ENCODE measurements at regions not wholly inside any gene's neighbourhood (a gene's known extent, or its start where the extent isn't known, plus 50 kb on each side); places are given as distances from the start of the nearest gene placed in this dataset.

DNA sequence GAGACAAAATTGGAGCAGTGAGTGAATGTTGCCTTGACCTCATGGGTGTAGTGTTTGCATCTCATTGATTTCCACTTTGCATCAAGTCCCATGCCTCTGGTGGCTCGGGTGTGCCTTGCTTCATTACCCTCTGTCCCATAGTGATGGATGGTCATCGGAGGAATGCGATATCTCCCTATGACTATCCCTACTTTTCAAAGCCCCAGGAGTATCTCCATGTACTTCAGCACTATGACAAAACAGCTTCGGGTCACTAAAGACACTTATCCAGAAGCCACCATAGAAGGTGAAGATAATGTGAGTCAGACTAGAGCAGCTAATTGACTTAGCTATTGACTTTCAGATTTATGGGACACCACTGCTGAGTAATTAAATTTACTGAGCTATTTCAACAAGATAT is 355.1 kb upstream of the CCDC196 start:
- DNase-seq = no peak

DNA sequence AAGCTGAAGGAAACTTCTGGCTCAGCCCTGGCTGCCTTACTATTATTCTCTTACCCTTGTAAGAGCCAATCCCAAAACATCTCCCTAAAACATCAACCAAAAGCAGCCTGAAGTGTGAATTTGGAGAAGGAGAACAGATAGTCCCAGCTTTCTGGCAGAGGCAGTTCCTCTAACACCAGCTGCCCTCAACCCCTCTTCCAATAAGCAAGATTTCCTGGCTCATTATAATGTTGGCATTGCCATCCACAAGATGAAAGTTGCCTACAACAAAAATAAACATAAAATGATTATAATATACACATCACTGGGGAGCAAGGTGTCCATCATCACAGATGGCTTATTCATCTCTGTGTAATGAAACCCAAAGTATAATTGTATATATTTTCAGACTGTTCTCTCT is 352.5 kb upstream of the CCDC196 start:
- DNase-seq = no peak

DNA sequence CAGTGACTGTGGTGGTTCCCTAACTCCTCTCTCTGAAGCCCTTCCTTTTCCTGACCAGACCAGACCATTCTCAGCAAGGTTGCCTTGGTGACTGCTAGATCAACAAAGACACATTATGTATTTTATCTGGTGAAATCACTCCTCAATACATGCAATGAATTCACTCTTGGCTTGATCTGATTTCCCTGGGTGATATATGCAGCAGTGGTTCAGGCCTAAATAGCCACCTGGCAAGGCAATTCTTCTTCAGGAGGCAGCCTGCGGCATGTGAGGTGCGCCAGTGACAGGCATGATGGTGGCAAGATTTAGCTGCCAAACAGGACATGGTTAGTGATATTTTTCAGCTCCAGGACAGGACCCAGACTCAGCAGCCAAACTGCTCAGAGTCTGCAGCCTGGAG is 350.3 kb upstream of the CCDC196 start:
- no peak for DNase-seq

DNA sequence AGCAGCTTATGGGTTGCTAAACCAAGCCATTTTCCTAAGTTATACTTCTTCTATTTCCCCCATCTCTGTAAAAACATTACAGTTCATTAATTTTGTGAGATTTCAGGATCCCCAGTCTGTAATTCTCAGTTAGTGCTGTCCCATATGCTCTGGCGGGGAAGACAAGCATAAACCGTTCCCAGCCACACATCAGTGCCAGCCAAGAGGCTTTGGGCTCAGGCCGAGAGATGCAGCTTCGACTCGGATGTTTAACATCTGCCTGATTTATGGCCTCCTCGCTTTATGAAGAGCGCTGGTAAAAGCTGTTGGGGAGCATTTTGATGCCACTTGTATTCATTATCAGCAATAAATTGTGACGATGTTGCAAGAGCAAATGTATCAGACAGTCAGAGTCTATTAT is 349.1 kb upstream of the CCDC196 start:
- DNase-seq = no peak

DNA sequence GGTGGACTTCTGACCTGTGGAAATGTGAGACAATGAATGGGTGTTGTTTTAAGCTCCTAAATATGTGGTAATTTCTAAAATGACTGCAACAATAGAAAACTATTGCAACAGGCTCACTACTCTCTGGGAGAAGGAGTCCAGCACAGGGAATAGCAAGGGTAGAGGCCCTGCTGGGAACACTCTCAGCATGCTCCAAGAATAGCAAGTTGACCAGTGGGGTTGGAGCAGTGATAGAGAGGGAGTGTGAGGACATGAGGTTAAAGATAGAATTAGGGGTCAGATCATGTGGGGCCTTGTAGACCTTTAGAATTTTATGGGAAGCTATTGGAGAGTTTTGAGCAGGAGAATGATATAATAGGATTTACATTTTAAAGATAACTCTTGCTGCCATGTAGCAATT is 346.7 kb upstream of the CCDC196 start:
- no peak for DNase-seq

DNA sequence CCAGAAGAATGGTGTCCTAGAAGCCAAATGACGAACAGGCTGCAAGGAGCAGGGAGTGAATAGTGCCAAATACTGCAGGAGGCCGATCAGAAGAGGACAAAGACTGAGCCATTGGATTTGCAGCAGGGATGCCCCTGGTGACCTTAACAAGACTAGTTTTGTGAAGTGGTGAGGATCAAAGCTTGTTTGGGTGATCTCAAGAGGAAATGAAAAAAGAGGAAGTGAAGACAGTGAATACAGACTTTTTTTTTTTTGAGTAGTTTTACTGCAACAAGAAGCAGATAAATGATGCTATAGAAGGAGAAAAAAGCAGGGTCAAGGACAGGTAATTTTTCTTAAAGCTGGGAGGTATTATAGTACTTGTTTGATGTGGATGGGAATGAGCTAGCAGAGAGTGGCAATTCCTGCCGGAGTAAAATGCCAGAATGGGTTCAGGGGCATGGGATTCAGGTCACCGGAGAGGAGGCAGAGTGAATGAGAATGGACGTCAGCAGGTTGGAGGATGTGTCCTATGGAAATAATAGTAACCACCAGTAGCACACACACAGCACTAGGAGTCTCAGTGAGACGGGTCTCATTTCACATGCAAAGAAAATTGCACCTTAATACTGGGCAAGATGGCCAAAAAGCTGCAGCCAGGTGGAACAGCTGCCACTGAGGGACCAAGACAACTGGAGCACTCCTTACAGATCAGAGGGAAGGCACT is 345.8 kb upstream of the CCDC196 start:
- DNase-seq = no peak

DNA sequence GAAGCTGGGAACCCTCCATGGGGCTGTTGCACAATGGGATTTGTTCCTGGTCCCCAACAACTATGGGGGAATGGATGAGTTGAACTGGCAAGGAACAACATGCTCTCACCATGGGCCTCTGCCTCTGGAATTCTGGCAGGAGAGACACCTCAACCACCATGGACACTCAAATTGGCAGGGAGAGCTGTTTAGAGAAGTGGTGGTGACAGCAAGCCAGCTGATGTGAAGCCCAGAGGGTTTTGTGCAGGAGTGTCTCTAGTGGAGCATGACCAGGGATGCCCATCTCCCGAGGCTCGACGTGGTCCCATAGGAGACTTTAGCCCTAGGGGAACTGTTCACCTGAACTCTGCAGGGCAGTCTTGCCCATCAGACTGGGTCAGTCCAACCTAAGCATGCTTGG is 345.2 kb upstream of the CCDC196 start:
- DNase-seq = no peak

DNA sequence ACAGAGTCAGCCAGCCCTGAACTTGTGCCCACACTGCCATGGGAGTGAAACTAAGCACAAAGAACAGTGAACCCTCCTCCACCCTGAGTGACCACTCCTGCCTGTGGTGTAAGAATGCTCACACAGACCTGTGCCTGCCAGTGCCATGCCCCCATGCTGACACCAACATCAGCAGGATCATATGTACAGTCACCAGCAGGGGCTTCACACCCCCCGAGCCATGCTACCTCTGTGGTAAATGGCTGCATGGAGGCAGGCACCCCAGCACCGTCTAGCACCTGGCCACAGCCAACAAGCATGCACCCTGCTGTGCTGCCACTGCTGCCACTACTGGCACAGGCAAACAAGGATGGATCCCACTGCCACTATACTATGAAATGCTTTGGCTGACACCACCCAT is 344.4 kb upstream of the CCDC196 start:
- DNase-seq = no peak

DNA sequence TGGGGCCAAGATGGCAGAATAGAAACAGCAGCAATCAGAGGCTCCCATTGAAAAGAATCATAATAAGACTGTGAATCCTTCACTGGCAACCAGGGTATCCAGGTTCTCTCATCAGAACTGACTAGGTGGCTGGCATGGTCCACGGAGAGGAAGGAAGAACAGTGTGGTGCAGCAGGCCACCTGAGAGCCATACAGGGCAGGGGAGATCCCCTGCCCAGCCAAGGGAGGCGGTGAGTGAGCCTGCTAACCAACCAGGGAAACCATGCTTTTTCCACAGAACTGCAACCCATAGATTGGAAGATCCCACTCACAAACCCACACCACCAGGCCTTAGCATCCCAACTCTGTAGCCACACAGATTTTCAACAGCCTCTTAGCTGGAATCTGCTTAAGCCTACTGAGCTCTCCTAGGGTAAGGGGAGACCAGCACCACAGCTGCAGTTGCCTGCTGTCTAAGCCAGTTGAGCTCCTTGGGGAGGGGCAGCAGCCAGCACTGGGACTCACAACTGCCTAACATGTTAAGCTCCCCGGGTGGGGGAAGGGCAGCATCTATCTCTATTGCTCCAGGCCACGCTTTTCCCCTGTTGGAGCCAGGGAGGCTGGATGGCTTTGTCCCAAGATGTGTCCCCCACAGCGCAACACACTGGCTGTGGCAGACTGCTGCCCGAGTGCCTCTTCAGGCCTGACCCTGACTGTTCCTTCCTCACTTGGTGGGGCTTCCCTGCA is 342.6 kb upstream of the CCDC196 start:
- DNase-seq = no peak

DNA sequence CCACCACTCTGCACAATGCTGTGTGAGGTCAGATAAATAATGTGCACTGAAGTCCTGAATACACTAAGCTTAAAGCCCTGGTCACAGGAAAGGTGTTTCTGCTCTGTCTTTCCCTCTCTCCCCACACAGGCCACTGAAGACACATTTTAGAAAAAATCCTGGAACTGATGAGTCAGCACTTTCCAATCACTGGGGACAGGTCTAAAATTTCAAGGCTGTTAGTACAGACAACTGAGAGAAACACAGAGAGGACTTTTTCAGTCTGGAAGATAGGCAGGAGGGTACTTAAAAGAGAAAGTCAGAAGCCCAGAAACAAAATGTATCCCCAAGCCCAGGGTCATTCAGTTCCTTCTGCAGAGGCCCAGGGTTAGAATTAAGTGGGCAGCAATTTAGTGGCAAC is 333.9 kb upstream of the CCDC196 start:
- no peak for DNase-seq

DNA sequence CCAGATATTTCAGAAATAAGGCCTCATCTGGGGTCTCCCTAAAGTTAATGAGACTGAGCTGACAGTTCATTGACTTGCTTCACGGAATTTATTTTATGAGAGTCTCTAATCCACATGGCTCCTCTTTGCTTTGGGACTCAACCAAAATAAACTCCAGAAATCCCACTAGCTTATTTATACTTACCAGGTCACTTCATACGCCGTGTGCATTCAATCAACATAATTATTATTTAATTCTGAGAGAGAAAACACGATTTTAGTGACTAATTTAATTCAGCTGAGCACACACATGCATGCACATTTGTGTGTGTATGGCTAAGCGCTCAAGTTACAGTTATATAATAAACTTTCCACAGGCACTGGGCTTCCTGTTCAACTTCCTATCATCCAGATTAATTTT is 333.4 kb upstream of the CCDC196 start:
- DNase-seq = no peak

DNA sequence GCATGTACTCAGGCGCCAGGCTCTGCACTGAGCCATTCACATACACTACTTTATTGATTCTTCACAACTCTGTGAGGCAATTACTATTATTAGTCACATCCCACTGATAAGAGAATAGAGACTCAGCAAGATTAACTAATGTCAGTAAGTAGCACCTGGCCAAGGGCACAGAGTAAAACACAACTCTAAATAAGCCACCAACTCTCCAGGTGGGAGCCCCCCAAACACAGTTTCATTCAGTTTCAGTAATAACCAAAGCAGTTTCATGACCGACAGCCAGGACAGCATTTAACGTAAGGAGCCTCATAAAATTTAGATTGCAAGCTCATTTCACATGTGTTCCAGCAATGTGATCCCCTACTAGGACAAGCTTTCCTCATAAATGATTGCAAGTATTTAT is 323.1 kb upstream of the CCDC196 start:
- DNase-seq = no peak

DNA sequence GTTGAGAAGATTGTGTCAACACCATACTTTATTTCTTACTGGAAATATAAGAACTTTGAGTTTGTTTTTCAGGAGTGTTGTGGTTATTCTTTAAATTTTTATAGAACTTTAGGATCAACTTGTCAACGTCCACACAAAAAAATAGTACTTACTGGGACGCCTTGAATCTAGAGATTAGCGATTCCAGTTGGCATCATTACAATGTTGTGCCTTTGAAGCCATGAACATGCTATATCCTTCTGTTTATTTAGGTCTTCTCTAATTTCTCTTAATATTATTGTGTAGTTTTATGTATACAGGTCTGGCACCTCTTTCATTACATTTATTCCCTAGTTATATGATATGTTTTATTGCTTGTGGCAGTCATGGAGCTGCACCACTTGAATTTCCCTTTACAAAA is 320.8 kb upstream of the CCDC196 start:
- DNase-seq = no peak

DNA sequence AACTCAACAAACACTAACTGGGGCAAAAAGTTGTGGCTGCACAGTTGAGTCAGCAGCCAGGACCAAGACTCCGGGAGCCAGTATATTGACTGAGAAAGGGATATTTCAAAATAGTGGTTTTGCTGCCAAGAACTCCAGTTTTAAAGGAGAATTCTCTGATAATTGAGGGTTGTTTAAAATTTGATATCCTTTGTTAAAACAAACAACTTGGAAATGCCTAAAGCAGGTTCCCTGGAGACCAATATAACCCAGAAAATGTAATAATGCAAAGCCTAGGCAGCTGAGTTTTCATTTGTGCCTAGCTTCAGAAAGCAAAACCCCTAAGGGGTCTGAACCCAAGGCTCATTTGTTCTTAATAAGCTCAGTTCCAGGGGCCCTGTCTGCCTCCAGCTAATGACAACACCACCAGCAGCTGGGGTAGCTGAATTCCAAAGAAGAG is 311.7 kb upstream of the CCDC196 start:
- no peak for DNase-seq

DNA sequence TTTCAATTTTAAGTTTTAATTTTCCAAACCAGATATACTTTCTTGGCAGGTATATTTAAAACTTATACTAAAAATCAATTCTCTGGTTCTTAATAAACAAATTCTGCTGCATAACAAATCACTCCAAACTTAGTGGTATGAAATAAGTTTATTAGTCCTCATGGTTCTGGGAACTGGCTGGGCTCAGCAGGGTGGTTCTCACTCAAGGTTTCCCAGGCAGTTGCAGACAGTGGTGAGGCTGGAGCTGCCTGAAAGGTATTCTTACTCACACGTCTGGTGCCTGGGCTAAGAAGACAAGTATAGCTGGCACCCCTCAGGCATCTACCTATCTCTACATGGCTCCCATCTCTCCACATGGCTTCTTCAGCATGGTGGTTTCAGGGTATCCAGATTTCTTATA is 308.2 kb upstream of the CCDC196 start:
- DNase-seq = no peak

DNA sequence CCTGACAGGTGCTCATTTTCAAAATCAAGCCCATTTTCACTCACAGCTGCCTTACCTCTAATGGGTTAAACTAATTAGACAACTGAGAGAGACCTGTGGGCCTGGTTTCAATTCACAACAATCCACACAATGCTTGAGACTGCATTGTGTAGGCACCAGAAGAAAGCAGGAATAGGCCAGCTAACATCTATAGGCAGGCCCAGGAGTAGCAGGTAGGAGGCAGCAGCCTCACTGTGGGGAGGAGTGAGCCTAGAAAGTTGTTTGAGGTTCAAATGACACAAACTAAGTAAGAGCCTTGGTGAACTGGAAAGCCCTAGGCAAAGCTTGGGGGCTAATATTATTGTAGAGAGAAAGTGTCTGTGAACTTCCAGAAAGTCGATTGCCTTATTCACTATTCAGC is 289.5 kb upstream of the CCDC196 start:
- DNase-seq = no peak

DNA sequence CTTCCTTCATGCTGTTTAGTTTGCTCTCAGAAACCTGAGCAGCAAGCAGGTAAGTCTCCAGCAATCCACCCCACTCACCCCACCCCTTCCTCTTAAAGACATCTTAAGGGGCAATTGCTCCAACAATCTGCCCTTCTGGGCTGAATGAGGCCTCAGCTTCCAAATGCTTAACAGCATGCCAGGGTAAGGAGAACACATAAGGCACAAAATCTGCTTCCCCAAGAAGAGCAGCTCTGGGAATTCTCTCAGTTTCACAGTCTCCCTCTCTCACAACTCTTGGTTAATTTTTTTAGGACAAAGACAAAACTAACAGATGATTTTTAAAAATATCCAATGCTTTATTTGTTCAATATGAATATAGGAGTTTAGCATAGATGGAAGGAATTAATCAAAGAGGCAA is 288.9 kb upstream of the CCDC196 start:
- no peak for DNase-seq

DNA sequence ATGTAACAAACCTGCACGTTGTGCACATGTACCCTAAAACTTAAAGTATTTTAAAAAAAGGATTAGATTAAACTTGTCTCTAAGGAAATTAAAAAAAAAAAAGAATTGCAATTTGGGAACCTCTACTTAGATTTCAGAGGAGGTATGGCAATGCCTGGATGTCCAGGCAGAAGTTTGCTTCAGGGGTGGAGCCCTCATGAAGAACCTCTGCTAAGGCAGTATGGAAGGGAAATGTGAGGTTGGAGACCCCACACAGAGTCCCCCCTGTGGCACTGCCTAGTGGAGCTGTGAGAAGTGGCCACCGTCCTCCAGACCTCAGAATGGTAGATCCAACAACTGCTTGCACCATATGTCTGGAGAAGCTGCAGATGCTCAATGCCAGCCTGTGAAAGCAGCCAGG is 279.6 kb upstream of the CCDC196 start:
- no peak for DNase-seq

DNA sequence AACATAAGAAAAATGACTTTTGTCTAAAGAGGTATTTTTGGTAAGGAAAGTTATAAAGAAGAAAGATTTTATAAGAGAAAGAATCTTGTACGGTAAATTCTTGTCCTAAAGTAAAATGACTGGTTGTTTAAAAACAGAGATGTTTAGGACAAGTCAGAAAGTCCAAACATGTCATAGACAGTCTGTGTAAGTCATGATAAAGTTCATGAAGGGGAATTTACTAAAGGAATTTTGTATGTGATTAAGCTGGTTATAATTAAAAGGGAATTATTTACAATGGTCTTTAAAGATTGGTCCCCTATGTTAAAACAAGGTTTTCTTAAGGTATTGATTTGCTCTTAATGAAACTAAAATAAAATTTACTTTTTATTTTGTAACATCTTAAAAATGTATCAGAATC is 269.4 kb upstream of the CCDC196 start:
- DNase-seq = no peak

DNA sequence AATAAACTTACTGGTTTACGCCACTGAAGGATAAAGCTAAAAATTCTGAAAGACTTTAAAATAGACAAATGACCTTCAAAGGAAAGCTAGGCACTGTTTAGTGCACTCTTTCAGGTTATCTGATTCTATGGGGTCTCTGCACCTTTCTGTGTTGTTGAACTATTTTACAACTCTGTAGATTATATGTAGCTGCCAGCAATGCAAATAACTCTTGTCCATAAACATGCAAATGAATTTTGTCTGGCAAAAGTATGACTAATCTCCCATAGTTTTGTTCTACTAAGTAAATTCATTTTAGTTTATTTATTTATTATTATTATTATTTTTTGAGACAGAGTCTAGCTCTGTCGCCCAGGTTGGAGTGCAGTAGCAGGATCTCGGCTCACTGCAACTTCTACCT is 266.3 kb upstream of the CCDC196 start:
- DNase-seq = no peak

DNA sequence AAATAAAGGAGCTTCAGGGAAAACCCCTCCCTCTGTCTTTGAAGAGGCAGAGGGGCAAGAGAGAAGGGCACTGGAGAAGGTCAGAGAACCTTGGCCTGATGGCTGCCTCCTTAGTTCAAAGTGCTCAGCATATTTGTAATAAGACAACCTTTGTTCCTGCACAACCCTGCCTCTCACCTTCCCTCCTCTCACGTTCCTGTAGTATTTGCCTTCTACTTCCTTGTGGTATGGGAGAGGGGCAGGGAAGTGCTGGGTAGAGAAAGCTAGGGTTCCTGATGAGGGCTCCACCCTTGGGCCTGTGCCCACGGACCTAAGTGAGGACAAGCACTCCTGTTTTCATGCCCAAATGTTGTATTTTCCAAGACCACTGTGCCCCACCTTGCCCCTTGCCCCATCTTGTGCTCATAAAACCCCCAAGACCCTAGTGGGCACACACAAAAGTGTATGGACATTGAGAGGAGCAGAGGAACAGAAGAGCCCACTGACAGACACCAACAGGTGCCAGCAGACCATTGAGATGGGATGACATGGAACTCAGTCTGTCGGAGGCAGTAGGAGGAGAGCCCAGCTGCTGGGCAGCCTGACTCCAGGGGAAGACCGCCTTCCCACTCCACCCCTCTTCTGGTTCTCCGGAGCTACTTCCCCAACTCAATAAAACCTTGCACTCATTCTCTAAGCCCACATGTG is 261.5 kb upstream of the CCDC196 start:
- no peak for DNase-seq

DNA sequence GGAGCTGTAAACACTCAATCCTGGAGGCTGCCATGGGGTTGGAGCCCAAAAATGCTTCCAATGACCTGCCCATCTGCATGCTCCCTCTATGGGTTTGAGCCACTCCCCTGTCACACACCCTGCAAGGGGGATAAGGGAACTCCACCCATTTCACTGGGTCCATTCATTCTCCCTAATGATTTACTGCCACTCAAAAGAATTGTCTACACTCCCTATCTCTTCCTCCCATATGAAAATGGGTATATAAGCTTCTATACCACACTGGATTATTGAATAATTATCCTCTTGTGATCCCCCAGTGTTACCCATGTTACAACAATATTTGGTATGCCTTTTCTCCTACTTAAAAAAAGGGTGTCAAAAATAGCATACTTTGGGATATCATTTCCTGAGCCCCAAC is 260.8 kb upstream of the CCDC196 start:
- DNase-seq = no peak

DNA sequence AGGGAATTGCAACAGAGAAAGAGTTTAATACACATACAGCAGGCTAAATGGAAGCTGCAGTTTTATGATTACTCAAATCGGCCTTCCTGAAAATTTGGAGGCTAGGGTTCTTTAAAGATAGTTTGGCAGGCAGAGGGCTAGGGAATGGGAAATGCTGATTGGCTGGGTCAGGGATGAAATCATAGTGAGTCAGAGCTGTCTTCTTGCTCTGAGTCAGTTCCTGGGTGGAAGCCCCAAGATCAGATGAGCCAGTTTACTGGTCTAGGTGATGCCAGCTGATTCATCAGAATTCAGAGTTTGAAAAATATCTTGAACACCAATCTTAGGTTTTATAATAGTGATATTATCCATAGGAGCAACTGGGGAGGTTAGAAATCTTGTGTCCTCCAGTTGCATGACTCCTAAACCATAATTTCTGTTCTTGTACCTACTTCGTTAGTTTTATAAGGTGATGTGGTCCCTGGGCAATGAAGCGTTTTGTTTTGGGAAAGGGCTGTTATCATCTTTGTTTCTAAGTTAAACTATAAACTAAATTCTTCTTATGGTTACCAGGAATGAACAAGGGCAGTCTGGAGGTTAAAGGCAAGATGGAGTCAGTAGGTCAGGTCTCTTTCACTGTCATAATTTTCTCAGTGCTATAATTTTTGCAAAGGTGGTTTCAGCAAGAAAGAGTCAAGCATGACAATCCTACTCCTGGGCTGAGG is 257.8 kb upstream of the CCDC196 start:
- DNase-seq = no peak

DNA sequence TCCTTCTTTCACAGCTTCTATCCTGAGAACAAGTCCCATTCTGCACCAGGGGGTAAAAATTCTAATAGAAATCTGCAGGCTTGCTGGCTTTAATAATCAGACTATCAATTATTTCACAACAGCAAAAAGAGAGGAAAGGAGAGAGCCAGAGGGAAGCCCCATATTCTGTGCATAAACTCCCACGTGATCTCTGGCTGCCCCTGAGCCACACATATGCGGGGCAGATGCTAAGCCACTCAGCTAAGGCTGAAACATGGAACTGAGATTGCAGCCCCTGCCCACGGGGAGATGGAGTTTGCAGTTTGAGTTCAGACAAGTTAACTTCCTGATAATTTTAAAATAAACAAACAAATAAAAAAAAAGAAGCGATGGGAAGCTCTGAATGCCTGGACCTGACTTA is 254.4 kb upstream of the CCDC196 start:
- no peak for DNase-seq
